ENCODE measurements at regions not wholly inside any gene's neighbourhood (a gene's known extent, or its start where the extent isn't known, plus 50 kb on each side); places are given as distances from the start of the nearest gene placed in this dataset.
"Not testable (repeated sequence)": the region's sequence is repeated elsewhere in the genome, so short reads cannot be mapped to it uniquely, and the experiment has no call there.

- H3K36me3 Mint-ChIP-seq = no peaks in the 10 kb centered on the region
Observed at GRCh38 chr3:115409596-115409995, 213.7 kb upstream of the GAP43 start.

GRCh38 chr3:115414610-115415009 lies 208.7 kb upstream of the GAP43 start:
- H3K27me3 Mint-ChIP-seq; H3K4me1 Mint-ChIP-seq (ENCODE audit: low read depth); H3K9me3 Mint-ChIP-seq (ENCODE audit: low read depth); H3K4me3 Mint-ChIP-seq; H3K36me3 Mint-ChIP-seq; H3K27ac Mint-ChIP-seq: not testable (repeated sequence)

More at GRCh38 chr3:115409596-115409995, 213.7 kb upstream of the GAP43 start:
- no peak overlapping the region for H3K27ac Mint-ChIP-seq
- no peak overlapping the region for H3K4me3 Mint-ChIP-seq
- no peaks in the 10 kb centered on the region for H3K9me3 Mint-ChIP-seq (ENCODE audit: low read depth)
- H3K27me3 Mint-ChIP-seq = no peaks in the 10 kb centered on the region
- no peaks in the 10 kb centered on the region for H3K4me1 Mint-ChIP-seq (ENCODE audit: low read depth)

- Mint-ChIP-seq H3K9me3 (ENCODE audit: low read depth) (no peaks in the 10 kb centered on the region), H3K36me3 (no peaks in the 10 kb centered on the region), H3K4me3 (no peak overlapping the region), H3K27me3 (peaks cover 1% of the 10 kb centered on the region), H3K27ac (no peak overlapping the region), H3K4me1 (ENCODE audit: low read depth) (peaks cover 7% of the 10 kb centered on the region)
Observed at GRCh38 chr3:115415246-115415996, 207.9 kb upstream of the GAP43 start.

- Mint-ChIP-seq H3K27ac (no peak overlapping the region), H3K36me3 (no peaks in the 10 kb centered on the region), H3K27me3 (peaks cover 1% of the 10 kb centered on the region), H3K9me3 (ENCODE audit: low read depth) (no peaks in the 10 kb centered on the region), H3K4me3 (no peak overlapping the region), H3K4me1 (ENCODE audit: low read depth) (peaks cover 7% of the 10 kb centered on the region)
Observed at GRCh38 chr3:115418583-115418982, 204.7 kb upstream of the GAP43 start.

- no peaks in the 10 kb centered on the region for H3K9me3 Mint-ChIP-seq (ENCODE audit: low read depth)
- no peaks in the 10 kb centered on the region for H3K36me3 Mint-ChIP-seq
- H3K27ac Mint-ChIP-seq = no peak overlapping the region
- H3K27me3 Mint-ChIP-seq = peaks cover under 1% of the 10 kb centered on the region
- no peak overlapping the region for H3K4me3 Mint-ChIP-seq
- H3K4me1 Mint-ChIP-seq (ENCODE audit: low read depth) = peaks cover 7% of the 10 kb centered on the region
Observed at GRCh38 chr3:115420086-115420485, 203.2 kb upstream of the GAP43 start.

- Mint-ChIP-seq H3K27ac (no peak overlapping the region), H3K4me1 (ENCODE audit: low read depth) (peaks cover 7% of the 10 kb centered on the region), H3K36me3 (no peaks in the 10 kb centered on the region), H3K4me3 (no peak overlapping the region), H3K27me3 (no peaks in the 10 kb centered on the region), H3K9me3 (ENCODE audit: low read depth) (no peaks in the 10 kb centered on the region)
Observed at GRCh38 chr3:115423170-115423569, 200.1 kb upstream of the GAP43 start.

- Mint-ChIP-seq H3K4me1 (ENCODE audit: low read depth) (no peaks in the 10 kb centered on the region), H3K36me3 (no peaks in the 10 kb centered on the region), H3K27ac (no peak overlapping the region), H3K9me3 (ENCODE audit: low read depth) (no peaks in the 10 kb centered on the region), H3K27me3 (no peaks in the 10 kb centered on the region), H3K4me3 (no peak overlapping the region)
Observed at GRCh38 chr3:115428841-115429240, 194.5 kb upstream of the GAP43 start.

- Mint-ChIP-seq H3K27ac (no peak overlapping the region), H3K4me3 (no peak overlapping the region), H3K27me3 (no peaks in the 10 kb centered on the region), H3K4me1 (ENCODE audit: low read depth) (no peaks in the 10 kb centered on the region), H3K36me3 (no peaks in the 10 kb centered on the region), H3K9me3 (ENCODE audit: low read depth) (no peaks in the 10 kb centered on the region)
Observed at GRCh38 chr3:115436767-115437301, 186.5 kb upstream of the GAP43 start.

GRCh38 chr3:115438799-115439198 lies 184.5 kb upstream of the GAP43 start:
- H3K27ac Mint-ChIP-seq = no peak overlapping the region
- H3K27me3 Mint-ChIP-seq = no peaks in the 10 kb centered on the region
- no peaks in the 10 kb centered on the region for H3K4me1 Mint-ChIP-seq (ENCODE audit: low read depth)
- H3K36me3 Mint-ChIP-seq = no peaks in the 10 kb centered on the region
- H3K9me3 Mint-ChIP-seq (ENCODE audit: low read depth) = no peaks in the 10 kb centered on the region
- H3K4me3 Mint-ChIP-seq = no peak overlapping the region

GRCh38 chr3:115445559-115445958 lies 177.8 kb upstream of the GAP43 start:
- Mint-ChIP-seq H3K4me3 (no peak overlapping the region), H3K27me3 (no peaks in the 10 kb centered on the region), H3K27ac (no peak overlapping the region), H3K4me1 (ENCODE audit: low read depth) (no peaks in the 10 kb centered on the region), H3K36me3 (no peaks in the 10 kb centered on the region), H3K9me3 (ENCODE audit: low read depth) (no peaks in the 10 kb centered on the region)

GRCh38 chr3:115448851-115449250 lies 174.5 kb upstream of the GAP43 start:
- Mint-ChIP-seq H3K27ac (no peak overlapping the region), H3K4me1 (ENCODE audit: low read depth) (no peaks in the 10 kb centered on the region), H3K27me3 (no peaks in the 10 kb centered on the region), H3K36me3 (no peaks in the 10 kb centered on the region), H3K4me3 (no peak overlapping the region), H3K9me3 (ENCODE audit: low read depth) (no peaks in the 10 kb centered on the region)

GRCh38 chr3:115450036-115450435 lies 173.3 kb upstream of the GAP43 start:
- H3K4me3 Mint-ChIP-seq = no peak overlapping the region

GRCh38 chr3:115464036-115464435 lies 159.3 kb upstream of the GAP43 start:
- Mint-ChIP-seq H3K4me3 (no peak overlapping the region), H3K27ac (no peak overlapping the region), H3K4me1 (ENCODE audit: low read depth) (no peaks in the 10 kb centered on the region), H3K27me3 (peaks cover 8% of the 10 kb centered on the region), H3K9me3 (ENCODE audit: low read depth) (peaks cover 5% of the 10 kb centered on the region), H3K36me3 (no peaks in the 10 kb centered on the region)

More at GRCh38 chr3:115450036-115450435, 173.3 kb upstream of the GAP43 start:
- no peaks in the 10 kb centered on the region for H3K4me1 Mint-ChIP-seq (ENCODE audit: low read depth)
- H3K27ac Mint-ChIP-seq = no peak overlapping the region
- H3K27me3 Mint-ChIP-seq = no peaks in the 10 kb centered on the region
- H3K9me3 Mint-ChIP-seq (ENCODE audit: low read depth) = peaks cover 4% of the 10 kb centered on the region
- no peaks in the 10 kb centered on the region for H3K36me3 Mint-ChIP-seq

- H3K4me1 Mint-ChIP-seq (ENCODE audit: low read depth) = no peaks in the 10 kb centered on the region
- H3K27me3 Mint-ChIP-seq = peaks cover 4% of the 10 kb centered on the region
- H3K9me3 Mint-ChIP-seq (ENCODE audit: low read depth) = no peaks in the 10 kb centered on the region
- no peaks in the 10 kb centered on the region for H3K36me3 Mint-ChIP-seq
- H3K4me3 Mint-ChIP-seq = no peak overlapping the region
- no peak overlapping the region for H3K27ac Mint-ChIP-seq
Observed at GRCh38 chr3:115469649-115470048, 153.7 kb upstream of the GAP43 start.

- Mint-ChIP-seq H3K9me3 (ENCODE audit: low read depth) (no peaks in the 10 kb centered on the region), H3K4me1 (ENCODE audit: low read depth) (no peaks in the 10 kb centered on the region), H3K27ac (no peak overlapping the region), H3K4me3 (no peak overlapping the region), H3K27me3 (peaks cover 5% of the 10 kb centered on the region), H3K36me3 (no peaks in the 10 kb centered on the region)
Observed at GRCh38 chr3:115470254-115470653, 153.1 kb upstream of the GAP43 start.

Measured in activated naive CD8-positive, alpha-beta T cell (primary cell).